Duodenal mucosa (tissue), 2 donors: ENCODE measurements at regions not wholly inside any gene's neighbourhood (a gene's known extent, or its start where the extent isn't known, plus 50 kb on each side); places are given as distances from the start of the nearest gene placed in this dataset.
"Not testable (repeated sequence)": the region's sequence is repeated elsewhere in the genome, so short reads cannot be mapped to it uniquely, and the experiment has no call there.

ENCODE experiments used
- H3K27ac ChIP-seq: one replicate; pipeline ENCODE4 v1.7.0; 2013; ENCODE audit warnings: low read depth, low read length
- H3K27me3 ChIP-seq, 2 donors: one replicate each; pipeline ENCODE4 v1.7.0; 2013; ENCODE audit warnings: low read length in 2 of 2, control low read depth in 1 of 2; ENCODE audit not compliant: insufficient read depth in 2 of 2, control insufficient read depth in 1 of 2
- H3K36me3 ChIP-seq, 2 donors: one replicate each; pipeline ENCODE4 v1.7.0; 2013; ENCODE audit warnings: low read length in 2 of 2, control low read depth in 1 of 2; ENCODE audit not compliant: insufficient read depth in 2 of 2, control insufficient read depth in 1 of 2
- H3K4me1 ChIP-seq, 2 donors: one replicate each; pipeline ENCODE4 v1.7.0; 2013; ENCODE audit warnings: low read length in 2 of 2, control low read depth in 1 of 2; ENCODE audit not compliant: insufficient read depth in 2 of 2, control insufficient read depth in 1 of 2
- H3K4me3 ChIP-seq, 2 donors: one replicate each; pipeline ENCODE4 v1.7.0; 2013; ENCODE audit warnings: low read length in 2 of 2, low read depth in 1 of 2
- H3K9ac ChIP-seq, 2 donors: one replicate each; pipeline ENCODE4 v1.7.0; 2013; ENCODE audit warnings: low read length in 2 of 2, low read depth in 1 of 2
- H3K9me3 ChIP-seq, 2 donors: one replicate each; pipeline ENCODE4 v1.7.0; 2013; ENCODE audit warnings: low read length in 2 of 2, control low read depth in 1 of 2; ENCODE audit not compliant: control insufficient read depth in 1 of 2

- Histone ChIP-seq H3K4me1 (no peaks in the 10 kb centered on the region), H3K9me3 (no peaks in the 10 kb centered on the region), H3K27ac (no peak overlapping the region), H3K9ac (no peak overlapping the region), H3K36me3 (no peaks in the 10 kb centered on the region), H3K4me3 (no peak overlapping the region), H3K27me3 (no peaks in the 10 kb centered on the region)
Measured at GRCh38 chr2:180891360-180891759, 89.0 kb upstream of the UBE2E3 start.

- Histone ChIP-seq H3K27ac (no peak overlapping the region), H3K36me3 (no peaks in the 10 kb centered on the region), H3K9me3 (no peaks in the 10 kb centered on the region), H3K9ac (no peak overlapping the region), H3K27me3 (no peaks in the 10 kb centered on the region), H3K4me1 (no peaks in the 10 kb centered on the region), H3K4me3 (no peak overlapping the region)
Measured at GRCh38 chr2:180890781-180891180, 89.6 kb upstream of the UBE2E3 start.

- Histone ChIP-seq H3K9ac (no peak overlapping the region), H3K36me3 (no peaks in the 10 kb centered on the region), H3K27ac (no peak overlapping the region), H3K4me1 (no peaks in the 10 kb centered on the region), H3K27me3 (no peaks in the 10 kb centered on the region), H3K9me3 (no peaks in the 10 kb centered on the region), H3K4me3 (no peak overlapping the region)
Measured at GRCh38 chr2:180882959-180883358, 97.4 kb upstream of the UBE2E3 start.

- no peaks in the 10 kb centered on the region for H3K27me3 ChIP-seq
- H3K9ac ChIP-seq = no peak overlapping the region
- peaks cover 0 to 5% of the 10 kb centered on the region in 2 donors for H3K9me3 ChIP-seq
- no peak overlapping the region for H3K27ac ChIP-seq
- H3K36me3 ChIP-seq = no peaks in the 10 kb centered on the region
- H3K4me3 ChIP-seq = no peak overlapping the region
- H3K4me1 ChIP-seq = no peaks in the 10 kb centered on the region
Measured at GRCh38 chr2:180876506-180876905, 103.9 kb upstream of the UBE2E3 start.

GRCh38 chr2:180873219-180873618 is 107.2 kb upstream of the UBE2E3 start:
- Histone ChIP-seq H3K27me3 (no peaks in the 10 kb centered on the region), H3K9ac (no peak overlapping the region), H3K4me3 (no peak overlapping the region), H3K4me1 (no peaks in the 10 kb centered on the region), H3K9me3 (peaks cover 0 to 5% of the 10 kb centered on the region in 2 donors), H3K36me3 (no peaks in the 10 kb centered on the region), H3K27ac (no peak overlapping the region)

GRCh38 chr2:180872781-180873180 is 107.6 kb upstream of the UBE2E3 start:
- not testable (repeated sequence) for H3K9me3 ChIP-seq, H3K9ac ChIP-seq, H3K27ac ChIP-seq, H3K27me3 ChIP-seq, H3K4me3 ChIP-seq, H3K36me3 ChIP-seq, H3K4me1 ChIP-seq

- no peaks in the 10 kb centered on the region for H3K27me3 ChIP-seq
- H3K9ac ChIP-seq = no peak overlapping the region
- no peaks in the 10 kb centered on the region for H3K4me1 ChIP-seq
- H3K4me3 ChIP-seq = no peak overlapping the region
- no peak overlapping the region for H3K27ac ChIP-seq
- H3K9me3 ChIP-seq = no peaks in the 10 kb centered on the region
- H3K36me3 ChIP-seq = no peaks in the 10 kb centered on the region
Measured at GRCh38 chr2:180872255-180872654, 108.2 kb upstream of the UBE2E3 start.

GRCh38 chr2:180871649-180872048 is 108.8 kb upstream of the UBE2E3 start:
- no peaks in the 10 kb centered on the region for H3K4me1 ChIP-seq
- no peak overlapping the region for H3K9ac ChIP-seq
- no peaks in the 10 kb centered on the region for H3K27me3 ChIP-seq
- H3K36me3 ChIP-seq = no peaks in the 10 kb centered on the region
- H3K9me3 ChIP-seq = no peaks in the 10 kb centered on the region
- H3K4me3 ChIP-seq = no peak overlapping the region
- no peak overlapping the region for H3K27ac ChIP-seq

GRCh38 chr2:180849851-180850250 is 130.6 kb upstream of the UBE2E3 start:
- Histone ChIP-seq H3K9me3 (no peaks in the 10 kb centered on the region), H3K36me3 (no peaks in the 10 kb centered on the region), H3K27ac (no peak overlapping the region), H3K9ac (no peak overlapping the region), H3K4me1 (no peaks in the 10 kb centered on the region), H3K4me3 (no peak overlapping the region), H3K27me3 (no peaks in the 10 kb centered on the region)

GRCh38 chr2:180848393-180848792 is 132.0 kb upstream of the UBE2E3 start:
- no peaks in the 10 kb centered on the region for H3K4me1 ChIP-seq
- H3K9me3 ChIP-seq = no peaks in the 10 kb centered on the region
- H3K9ac ChIP-seq = no peak overlapping the region
- H3K4me3 ChIP-seq = no peak overlapping the region
- no peak overlapping the region for H3K27ac ChIP-seq
- H3K27me3 ChIP-seq = no peaks in the 10 kb centered on the region
- no peaks in the 10 kb centered on the region for H3K36me3 ChIP-seq

- Histone ChIP-seq H3K9me3 (no peaks in the 10 kb centered on the region), H3K27me3 (no peaks in the 10 kb centered on the region), H3K9ac (no peak overlapping the region), H3K36me3 (no peaks in the 10 kb centered on the region), H3K4me1 (no peaks in the 10 kb centered on the region), H3K27ac (no peak overlapping the region), H3K4me3 (no peak overlapping the region)
Measured at GRCh38 chr2:180846756-180847472, 133.5 kb upstream of the UBE2E3 start.
